SIG-M5 treated with dmso at 0.1 percent for 504 hours (cell line): ENCODE measurements at regions not wholly inside any gene's neighbourhood (a gene's known extent, or its start where the extent isn't known, plus 50 kb on each side); places are given as distances from the start of the nearest gene placed in this dataset.
"Not testable (repeated sequence)": the region's sequence is repeated elsewhere in the genome, so short reads cannot be mapped to it uniquely, and the experiment has no call there.

Experiments used
- DNase-seq: peaks from one replicate; lab custom pipeline; 2025; ENCODE audit not compliant: unreplicated experiment; lab: John Stamatoyannopoulos, UW

DNA sequence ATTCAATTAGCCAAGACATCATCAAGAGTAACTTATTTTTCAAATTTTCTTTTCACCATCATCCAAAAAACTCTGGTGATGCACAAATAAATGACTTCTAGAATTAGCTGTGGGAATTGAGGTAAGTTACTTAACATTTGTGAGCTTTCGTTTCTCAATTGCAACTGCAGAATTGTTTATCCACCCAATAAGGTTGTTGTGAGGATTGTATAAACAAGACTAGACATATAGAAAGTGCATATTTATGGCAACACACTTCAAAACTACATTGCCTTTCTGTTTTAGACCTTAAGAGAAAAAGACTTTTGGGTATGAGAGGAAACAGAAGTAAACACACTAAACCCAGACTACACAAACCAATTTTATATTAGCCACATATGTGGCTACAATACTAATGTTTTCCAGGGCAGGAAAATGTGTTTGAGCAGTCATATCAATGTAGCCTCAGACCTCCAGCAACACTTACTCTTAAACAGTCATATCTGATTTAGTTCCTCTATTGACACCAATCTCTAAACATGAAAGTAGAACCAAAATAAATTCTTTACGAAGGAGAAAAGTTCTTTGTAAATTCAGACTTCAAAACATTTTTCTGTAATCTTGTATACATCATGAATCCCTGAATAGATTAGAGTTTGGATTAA, 488.0 kb upstream of the CYLC2 start:
- no peak for DNase-seq

DNA sequence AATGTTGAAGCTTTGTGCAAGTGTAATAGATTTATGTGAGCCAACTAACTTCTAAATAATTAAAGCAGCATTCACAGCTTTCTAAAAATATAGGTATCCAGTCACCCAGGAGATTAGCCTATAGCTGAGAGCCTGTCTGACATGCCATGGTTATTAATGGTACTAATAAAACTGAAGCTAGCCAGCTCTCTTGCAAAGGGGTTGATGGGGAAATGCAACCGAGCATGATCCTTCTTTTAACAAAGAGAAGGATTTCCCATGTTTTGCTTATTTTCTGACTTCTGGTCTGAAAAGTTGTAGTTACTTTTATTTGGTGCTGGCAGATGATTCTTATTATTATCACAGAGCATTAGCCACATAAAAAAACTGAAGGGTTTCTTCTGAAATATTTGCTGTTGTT, 488.7 kb upstream of the CYLC2 start:
- no peak for DNase-seq

DNA sequence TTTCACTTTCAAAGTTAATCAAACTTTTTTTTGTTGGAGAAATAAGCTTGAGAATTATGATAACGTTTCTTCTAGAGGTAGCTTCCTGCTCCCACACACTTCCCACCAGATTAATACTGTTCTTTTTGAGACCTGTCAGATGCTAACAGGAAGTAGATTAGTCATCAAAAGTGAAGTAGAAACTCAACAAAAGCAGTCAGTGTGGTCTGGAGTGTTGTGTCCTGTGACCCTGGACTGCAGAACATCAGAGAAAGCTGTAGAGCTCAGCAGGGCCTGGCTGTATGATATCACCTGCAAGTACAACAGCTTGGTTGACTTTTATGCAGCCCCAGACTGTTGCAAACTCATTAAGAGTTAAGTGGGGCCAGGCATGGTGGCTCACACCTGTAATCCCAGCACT, 495.7 kb upstream of the CYLC2 start:
- no peak for DNase-seq

DNA sequence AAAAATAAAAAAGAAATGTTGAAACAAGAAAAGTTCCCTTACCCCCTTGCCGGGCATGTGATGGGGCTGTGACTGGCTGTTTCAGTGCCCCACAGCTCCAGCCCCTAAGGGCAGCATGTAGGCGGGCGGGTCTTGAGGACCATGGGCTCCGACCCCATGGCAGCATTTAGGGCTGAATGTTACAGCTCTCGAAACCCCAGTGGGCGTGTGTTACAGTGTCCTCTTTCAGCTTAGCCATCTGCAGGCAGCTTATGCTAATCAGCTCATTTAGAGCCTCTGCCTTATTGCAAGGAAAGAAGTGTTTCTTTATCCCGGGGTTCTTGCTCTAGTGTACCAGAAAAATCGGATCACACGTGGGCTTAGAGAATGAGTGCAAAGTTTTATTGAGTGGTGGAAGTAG, 497.4 kb upstream of the CYLC2 start:
- DNase-seq = no peak

DNA sequence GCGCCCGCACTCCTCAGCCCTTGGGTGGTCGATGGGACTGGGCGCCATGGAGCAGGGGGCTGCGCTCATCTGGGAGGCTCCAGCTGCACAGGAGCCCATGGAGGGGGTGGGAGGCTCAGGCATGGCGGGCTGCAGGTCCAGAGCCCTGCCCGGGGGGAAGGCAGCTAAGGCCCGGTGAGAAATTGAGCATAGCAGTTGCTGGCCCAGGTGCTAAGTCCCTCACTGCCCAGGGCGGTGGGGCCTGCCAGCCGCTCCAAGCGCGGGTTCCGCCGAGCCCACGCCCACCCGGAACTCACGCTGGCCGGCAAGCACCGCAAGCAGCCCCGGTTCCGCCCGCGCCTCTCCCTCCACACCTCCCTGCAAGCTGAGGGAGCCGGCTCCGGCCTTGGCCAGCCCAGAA, 508.2 kb upstream of the CYLC2 start:
- not testable (repeated sequence) for DNase-seq

DNA sequence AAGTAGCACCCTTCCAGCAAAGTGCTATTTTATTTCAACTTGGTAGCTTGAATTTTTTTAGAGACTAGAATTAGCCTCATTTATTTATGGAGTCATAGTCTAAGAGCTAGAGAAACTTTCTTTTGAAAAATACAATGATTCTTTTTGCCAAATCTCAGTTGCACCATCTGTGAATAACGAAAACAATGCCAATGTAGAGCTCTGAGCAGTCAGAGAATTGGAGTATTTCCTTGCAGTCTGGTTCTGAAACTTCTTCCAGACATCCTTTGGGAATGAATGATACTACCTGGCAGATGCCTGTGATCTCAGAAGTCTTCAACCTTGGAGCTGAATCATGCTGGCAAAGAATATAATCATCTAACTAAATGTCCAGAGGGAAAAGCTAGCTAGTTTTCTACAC, 511.5 kb upstream of the CYLC2 start:
- no peak for DNase-seq

DNA sequence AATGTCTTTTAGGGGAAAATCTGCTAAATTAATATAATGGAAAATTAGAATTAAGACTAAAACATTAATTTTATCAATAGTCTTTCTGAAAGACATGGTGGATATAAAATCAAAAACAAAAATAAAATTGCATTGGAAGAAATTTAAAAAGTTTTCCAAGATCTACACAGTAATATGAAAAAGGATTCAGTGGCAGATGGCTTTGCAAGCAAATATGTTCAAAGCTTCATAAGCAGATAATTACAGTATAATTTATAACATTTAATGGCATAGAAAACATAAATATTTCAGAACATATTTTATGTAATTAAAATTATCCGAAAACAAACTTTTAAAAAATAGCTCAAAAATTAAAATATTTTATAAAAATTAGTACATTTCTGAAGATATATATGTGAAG, 512.4 kb upstream of the CYLC2 start:
- DNase-seq = no peak

DNA sequence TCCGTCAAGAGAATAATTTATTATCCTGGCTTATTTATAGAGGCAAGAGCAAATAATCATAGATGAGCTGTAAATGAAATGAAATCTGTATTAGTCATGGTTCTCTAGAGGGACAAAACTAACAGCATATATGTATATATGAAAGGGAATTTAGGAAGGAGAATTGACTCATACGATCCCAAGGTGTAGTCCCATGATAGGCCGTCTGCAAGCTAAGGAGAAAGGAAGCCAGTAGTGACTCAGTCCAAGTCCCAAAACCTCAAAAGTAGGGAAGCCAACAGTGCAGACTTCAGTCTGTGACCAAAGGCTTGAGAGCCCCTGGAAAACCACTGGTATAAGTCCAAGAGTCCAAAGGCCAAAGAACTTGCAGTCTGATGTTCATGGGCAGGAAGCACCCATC, 515.9 kb upstream of the CYLC2 start:
- no peak for DNase-seq

DNA sequence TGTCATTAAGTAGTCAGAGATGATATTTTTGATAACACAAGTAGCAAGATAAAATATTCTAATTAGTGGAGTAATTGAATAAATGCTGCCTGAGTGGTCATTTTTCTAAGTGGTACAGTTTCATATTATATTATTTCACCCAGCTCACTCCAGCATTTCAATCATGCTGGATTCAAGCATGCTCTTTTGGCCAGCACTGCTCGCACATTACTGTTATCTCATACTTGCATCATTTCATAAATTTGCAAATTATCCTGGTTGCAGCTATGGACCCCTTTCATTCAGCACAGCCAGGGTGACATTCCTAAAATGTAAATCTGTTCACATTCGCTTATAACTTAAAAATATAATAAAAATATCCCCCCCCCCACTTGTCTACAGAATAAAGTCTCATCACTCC, 520.8 kb upstream of the CYLC2 start:
- no peak for DNase-seq

DNA sequence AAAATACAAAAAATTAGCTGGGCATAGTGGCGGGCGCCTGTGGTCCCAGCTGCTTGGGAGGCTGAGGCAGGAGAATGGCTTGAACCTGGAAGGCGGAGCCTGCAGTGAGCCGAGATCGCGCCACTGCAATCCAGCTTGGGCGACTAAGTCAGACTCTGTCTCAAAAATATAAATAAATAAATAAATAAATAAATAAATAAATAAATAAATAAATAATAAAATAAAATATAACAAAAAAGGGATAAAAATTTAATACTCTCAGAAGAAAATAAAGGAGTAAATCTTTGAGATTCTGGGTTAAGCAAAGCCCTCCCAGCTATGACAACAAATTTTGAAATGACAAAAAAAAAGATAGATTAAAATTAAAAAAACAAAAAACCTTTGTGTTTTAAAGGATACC, 525.7 kb upstream of the CYLC2 start:
- not testable (repeated sequence) for DNase-seq

DNA sequence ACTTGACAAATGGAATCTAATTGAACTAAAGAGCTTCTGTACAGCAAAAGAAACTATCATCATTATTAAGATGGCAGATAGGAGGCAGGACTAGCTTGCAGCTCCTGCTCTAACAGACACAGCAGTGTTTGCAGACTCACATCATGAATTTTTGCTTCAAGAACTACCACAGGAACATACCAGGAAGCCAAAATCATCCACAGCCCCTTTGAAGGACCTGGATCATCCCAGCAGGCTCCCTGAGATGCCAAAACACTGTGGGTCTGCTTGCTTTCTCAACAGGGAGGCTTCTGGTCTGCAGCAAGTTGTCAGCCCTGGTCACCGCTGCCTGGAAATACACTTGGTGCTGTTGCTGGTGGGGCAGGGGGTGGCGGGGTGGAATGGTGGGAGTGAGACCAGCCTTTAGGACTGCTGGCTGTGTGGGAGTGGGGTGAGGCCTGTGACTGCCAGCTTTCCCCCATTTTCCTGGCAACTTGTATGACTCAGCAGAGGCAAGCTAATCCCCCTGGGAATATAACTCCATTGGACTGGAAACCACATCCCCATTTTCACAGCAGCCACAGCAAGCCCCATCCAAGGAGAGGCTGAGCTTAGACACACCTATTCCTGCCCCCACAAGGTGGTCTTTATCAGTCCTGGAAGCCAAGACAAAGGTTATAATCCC, 533.8 kb upstream of the CYLC2 start:
- DNase-seq = no peak

DNA sequence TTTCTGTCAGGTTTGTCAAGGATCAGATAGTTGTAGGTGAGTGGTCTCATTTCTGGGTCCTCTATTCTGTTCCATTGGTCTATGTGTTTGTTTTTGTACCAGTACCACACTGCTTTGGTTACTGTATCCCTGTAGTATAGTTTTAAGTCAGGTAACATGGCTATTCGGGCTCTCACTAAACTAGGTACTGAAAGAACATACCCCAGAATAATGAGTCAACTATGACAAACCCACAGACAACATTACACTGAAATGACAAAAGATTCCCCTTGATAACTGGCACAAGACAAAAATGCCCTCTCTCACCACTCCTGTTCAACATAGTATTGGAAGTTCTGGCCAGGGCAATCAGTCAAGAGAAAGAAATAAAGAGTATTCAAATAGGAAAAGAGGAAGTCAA, 535.3 kb upstream of the CYLC2 start:
- no peak for DNase-seq

DNA sequence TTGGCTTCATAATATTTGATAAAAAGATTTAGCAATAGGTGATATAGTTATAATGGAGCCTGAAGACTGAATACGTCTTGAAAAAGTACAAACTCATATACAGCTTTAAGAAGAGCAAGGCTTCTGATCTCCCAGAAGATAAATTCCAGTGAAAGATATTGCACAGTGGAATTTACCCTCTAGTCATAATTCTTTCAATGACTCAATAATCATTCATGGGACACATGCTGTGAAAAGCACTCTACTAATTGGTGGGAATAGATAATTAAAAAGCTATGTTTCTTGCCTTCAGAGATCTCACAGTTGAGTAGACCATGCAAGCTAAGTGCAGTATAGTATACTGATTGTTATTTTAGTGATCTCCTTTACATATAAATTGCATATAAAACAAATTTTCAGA, 538.6 kb upstream of the CYLC2 start:
- no peak for DNase-seq

DNA sequence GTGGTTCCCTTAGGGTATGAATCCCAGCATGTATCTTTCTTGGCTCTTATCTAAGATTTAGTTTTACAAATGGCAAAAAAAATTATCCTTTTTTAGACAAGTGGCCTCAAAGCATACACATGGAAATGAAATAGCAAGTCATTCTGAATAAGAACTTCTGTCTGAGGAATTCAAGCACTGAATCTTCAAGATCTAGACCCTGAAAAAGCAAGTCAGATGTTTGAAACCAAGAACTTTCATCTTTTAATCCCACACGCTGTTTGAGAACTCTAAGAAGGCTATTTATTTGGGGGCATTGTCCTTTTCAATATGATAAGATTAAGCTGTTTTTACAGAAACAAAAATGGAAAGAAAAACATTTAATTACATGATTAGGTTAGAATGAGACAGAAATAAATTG, 549.2 kb upstream of the CYLC2 start:
- no peak for DNase-seq

DNA sequence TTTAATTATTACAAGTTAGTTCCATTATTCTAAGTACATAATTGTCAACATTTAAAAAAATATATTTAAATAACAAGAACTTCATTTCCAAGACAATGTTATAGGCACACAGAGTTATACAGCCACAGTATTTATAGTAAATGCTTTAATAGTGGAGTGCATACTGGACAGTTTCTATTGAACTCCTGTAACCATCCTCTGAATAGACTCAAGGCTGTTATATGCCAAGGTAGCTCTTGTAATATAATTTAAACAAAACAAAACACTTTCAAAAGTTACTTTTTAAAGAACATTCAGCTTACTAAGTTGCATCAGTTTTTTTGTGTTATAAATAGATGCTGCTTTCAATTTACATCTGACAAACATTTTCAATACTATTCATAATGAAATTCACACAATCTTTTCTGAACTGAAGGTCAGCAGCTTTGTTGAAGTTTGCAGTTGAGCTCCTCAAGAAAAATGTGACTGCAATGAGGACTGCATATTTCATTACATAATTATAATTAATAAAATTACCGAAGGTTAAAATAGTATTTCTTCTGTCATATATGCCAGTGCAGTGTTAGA, 549.9 kb upstream of the CYLC2 start:
- no peak for DNase-seq

DNA sequence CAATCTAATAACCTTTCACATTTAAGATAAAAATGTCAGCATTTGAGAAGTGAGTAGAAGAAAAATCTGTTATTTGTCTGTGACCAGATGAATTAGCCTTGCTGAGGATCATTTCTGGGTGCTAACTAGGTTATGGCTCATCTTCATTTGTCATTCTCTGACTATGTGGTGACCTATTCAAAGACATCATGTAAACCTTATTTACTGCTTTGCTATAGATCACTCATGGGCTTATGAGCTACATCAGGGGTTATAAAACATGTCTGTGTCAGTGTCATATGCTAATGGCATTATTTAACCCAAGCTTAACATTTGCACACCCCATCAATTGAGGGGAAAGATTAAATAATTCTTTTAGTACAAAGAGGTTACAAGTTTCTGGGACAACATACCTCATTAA, 555.5 kb upstream of the CYLC2 start:
- no peak for DNase-seq

DNA sequence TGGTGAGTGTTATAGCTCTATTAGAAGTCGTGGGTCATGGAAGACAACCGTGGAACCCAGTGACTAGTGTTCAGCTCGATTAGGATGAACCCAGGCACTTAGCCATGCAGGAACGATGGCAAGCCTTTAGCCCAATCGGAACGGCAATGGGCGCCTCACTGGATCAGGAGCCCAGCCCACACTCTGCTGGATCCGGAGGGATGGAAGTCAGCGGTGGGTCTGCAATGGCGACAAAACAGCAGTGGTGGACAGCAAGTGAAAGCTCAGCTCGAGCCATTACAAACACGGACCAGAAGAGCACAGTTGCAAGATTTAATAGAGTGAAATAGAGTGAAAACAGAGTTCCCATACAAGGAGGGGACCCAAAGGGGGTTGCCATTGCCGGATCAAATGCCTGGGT, 558.5 kb upstream of the CYLC2 start:
- DNase-seq = not testable (repeated sequence)

DNA sequence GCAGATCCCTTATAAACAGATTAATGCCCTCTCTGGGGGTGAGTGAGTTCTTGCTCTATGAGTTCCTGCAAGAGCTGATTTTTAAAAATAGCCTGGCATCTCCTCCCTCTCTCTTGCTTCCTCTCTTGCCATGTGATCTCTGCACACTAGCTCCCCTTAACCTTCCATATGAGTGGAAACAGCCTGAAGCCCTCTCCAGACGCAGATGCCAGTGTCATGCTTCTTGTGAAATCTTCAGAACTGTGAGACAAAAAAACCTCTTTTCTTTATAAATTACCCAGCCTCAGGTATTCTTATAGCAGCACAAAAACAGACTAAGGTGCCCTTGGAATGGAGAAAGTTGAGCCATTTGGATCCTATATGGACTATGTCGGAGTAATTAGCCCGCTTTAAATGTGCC, 559.7 kb upstream of the CYLC2 start:
- no peak for DNase-seq

DNA sequence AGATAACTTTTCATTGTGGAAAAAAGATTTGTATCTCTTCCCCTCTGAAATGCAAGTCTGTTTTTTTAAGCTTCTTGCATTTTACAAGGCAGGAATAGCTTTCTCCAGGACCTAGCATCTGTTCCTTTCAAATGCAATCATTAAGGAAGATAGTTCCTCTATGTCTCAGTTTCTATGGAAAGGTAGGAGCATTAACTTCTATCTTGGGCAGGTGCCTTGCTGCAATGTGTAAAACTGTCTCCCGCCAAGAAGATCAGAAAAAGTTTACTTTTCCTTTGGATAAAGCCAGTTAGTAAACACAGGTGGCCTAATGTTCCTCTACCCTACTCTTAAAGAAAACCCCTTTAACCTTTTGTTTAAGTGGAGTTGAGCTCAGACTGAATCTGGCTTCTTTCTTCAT, 560.6 kb upstream of the CYLC2 start:
- DNase-seq = no peak

DNA sequence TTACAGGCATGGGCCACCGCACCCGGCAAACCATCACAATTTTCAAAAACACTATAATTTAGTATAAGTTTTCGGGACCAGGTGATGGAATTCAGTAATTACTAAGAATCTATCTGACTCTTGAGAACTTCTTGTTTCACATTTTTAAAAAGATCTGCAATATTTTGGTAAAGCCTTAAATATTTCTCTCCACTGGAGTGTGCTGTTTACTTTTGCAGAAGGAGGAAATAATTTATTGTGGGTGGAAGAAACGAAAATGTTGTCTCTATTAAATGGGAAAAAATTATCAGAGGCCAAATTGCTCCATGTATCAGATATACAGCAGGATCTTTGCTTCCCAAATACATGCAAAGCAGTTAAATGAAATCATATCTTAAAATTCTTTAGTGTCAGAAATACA, 566.8 kb upstream of the CYLC2 start:
- DNase-seq = no peak

DNA sequence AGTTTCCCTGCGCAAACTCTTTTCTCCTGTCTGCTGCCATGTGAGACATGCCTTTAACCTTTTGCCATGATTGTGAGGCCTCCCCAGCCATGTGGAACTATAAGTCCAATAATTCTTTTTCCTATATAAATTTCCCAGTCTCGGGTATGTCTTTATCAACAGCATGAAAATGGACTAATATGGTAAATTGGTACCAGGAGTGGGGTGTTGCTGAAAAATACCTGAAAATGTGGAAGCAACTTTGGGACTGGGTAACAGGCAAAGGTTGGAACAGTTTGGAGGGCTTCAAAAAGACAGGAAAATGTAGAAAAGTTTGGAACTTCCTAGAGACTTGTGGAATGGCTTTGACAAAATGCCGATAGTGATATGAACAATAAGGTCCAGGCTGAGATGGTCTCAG, 578.9 kb upstream of the CYLC2 start:
- not testable (repeated sequence) for DNase-seq

DNA sequence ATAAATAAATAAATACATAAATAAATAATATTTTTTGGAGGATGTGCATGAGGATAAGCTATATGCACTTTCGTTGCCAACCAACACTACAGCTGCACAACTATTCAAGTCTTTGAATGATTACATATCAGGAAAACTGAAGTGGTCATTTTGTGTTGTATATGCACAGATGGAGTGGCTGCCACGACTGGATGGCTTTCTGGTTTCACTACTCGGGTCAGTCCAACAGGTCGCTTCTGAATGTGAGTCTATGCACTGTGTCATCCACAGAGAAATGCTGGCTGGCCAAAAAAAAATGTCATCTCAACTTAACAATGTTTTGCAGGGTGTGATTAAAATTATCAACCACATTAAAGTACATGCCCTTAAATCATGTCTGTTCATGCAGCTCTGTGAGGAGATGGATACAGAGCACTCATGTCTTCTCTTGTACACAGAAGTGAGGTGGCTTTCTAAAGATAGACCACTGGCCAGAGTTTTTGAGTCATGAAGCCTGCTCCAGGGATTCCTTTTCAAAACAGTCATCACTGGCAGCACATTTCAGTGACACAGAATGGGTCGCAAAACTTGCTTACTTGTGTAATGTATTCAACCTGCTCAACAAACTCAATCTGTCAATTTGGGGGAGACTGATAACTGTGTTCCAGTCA, 589.8 kb upstream of the CYLC2 start:
- no peak for DNase-seq
